SH-SY5Y (cell line): ENCODE measurements at regions not wholly inside any gene's neighbourhood (a gene's known extent, or its start where the extent isn't known, plus 50 kb on each side); places are given as distances from the start of the nearest gene placed in this dataset.

Experiments used
- GATA2 ChIP-seq: IDR thresholded peaks from 2 replicates; pipeline ENCODE4 v1.6.1; 2011; ENCODE audit warnings: mild to moderate bottlenecking, low read depth, low read length
- GATA3 ChIP-seq: IDR thresholded peaks from 2 replicates; pipeline ENCODE4 v1.6.1; 2011; ENCODE audit warnings: low read depth, mild to moderate bottlenecking, low read length, moderate library complexity

- no peak for TF ChIP-seq GATA2
- TF ChIP-seq GATA3 = no peak
Measured at GRCh38 chr7:86968618-86969017, 90.8 kb downstream of the ELAPOR2 start.
